ENCODE measurements at regions not wholly inside any gene's neighbourhood (a gene's known extent, or its start where the extent isn't known, plus 50 kb on each side); places are given as distances from the start of the nearest gene placed in this dataset.

GRCh38 chr7:41046221-41046761 lies 656.6 kb downstream of the INHBA start:
- DNase-seq (ENCODE audit: extremely low spot score), result no peak
- POLR2A ChIA-PET, result no interaction called here
- TF ChIP-seq, protein P1, sequence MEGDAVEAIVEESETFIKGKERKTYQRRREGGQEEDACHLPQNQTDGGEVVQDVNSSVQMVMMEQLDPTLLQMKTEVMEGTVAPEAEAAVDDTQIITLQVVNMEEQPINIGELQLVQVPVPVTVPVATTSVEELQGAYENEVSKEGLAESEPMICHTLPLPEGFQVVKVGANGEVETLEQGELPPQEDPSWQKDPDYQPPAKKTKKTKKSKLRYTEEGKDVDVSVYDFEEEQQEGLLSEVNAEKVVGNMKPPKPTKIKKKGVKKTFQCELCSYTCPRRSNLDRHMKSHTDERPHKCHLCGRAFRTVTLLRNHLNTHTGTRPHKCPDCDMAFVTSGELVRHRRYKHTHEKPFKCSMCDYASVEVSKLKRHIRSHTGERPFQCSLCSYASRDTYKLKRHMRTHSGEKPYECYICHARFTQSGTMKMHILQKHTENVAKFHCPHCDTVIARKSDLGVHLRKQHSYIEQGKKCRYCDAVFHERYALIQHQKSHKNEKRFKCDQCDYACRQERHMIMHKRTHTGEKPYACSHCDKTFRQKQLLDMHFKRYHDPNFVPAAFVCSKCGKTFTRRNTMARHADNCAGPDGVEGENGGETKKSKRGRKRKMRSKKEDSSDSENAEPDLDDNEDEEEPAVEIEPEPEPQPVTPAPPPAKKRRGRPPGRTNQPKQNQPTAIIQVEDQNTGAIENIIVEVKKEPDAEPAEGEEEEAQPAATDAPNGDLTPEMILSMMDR (IDR thresholded peaks at IDR 0.05; ENCODE audit: control extremely low read depth, extremely low read depth, low read depth, missing control alignments), result no peak
- CTCF ChIA-PET, result interaction anchor here (1.2 to 3.0 kb wide), 6 partner anchors 11 to 660 kb away, joined by 3 to 12 read pairs (median 4); no protein-coding TSS in a partner anchor

DNA sequence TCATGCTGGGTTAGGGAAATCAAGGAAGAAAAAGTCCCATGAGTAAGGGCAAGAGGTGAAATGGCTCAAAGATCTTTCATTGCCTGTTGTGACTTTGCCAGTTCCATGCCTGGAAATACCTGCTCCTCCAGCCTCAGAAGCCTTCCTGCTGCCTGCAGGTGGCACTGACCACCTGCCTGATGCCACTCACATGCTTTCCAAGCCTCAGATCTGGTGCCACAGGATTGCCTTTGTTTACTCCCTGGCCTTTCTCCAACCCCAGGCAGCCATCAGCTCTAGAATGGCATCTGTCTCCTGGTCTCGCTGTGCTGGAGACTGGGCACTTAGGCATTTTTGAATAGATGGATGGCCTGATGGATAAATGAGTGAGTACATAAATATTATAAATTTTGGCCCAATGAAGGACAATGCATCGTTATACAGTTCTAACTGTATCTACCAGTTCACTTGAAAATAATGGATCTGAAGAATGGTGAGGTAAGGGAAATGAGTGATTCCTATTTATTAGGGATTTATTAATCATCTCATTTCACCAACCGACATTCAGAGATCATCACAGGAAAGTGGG lies 657.2 kb downstream of the INHBA start:
- no peak for DNase-seq (ENCODE audit: extremely low spot score)
- CTCF ChIA-PET, result interaction anchor here (1.2 to 2.3 kb wide), 5 partner anchors 10 to 661 kb away, joined by 3 to 6 read pairs (median 4); no protein-coding TSS in a partner anchor
- POLR2A ChIA-PET, result no interaction called here
- TF ChIP-seq, protein P1 (IDR thresholded peaks at IDR 0.05; ENCODE audit: control extremely low read depth, extremely low read depth, low read depth, missing control alignments), result peak; percentile 11

GRCh38 chr7:41039981-41040380 lies 662.9 kb downstream of the INHBA start:
- ChIA-PET POLR2A (no interaction called here), CTCF (interaction anchor here (0.9 to 1.6 kb wide), 2 partner anchors 43 to 665 kb away, joined by 3 to 4 read pairs; no protein-coding TSS in a partner anchor)
- no peak for DNase-seq (ENCODE audit: extremely low spot score)
- TF ChIP-seq, protein P1 (IDR thresholded peaks at IDR 0.05; ENCODE audit: control extremely low read depth, extremely low read depth, low read depth, missing control alignments), result no peak

GRCh38 chr7:41039386-41039953 lies 663.4 kb downstream of the INHBA start:
- CTCF ChIA-PET, result interaction anchor here (0.9 to 1.6 kb wide), 2 partner anchors 43 to 666 kb away, joined by 3 to 4 read pairs; no protein-coding TSS in a partner anchor
- POLR2A ChIA-PET, result no interaction called here
- TF ChIP-seq, protein P1 (IDR thresholded peaks at IDR 0.05; ENCODE audit: control extremely low read depth, extremely low read depth, low read depth, missing control alignments), result no peak
- no peak for DNase-seq (ENCODE audit: extremely low spot score)

DNA sequence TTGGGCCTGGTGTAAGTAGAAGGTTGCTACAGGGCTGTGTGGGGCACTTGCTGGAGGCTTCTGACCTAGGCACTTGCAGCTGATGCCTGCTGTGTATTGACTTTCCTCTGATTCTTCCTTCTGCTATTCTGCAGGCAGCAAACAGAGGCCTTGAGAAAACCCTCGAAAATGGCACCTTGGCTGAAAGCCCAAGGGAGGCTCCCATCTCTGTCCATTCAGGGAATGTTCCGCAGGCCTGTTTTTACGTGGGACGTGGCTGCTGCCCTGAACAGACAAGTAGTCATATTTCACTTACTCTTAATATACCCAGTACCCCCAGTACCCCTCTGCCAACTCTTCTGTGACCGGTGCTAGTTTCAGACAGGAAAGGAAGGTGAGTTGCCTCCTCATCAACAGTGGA lies 664.7 kb downstream of the INHBA start:
- ChIA-PET CTCF (interaction anchor here (1.4 kb wide), 1 partner anchor 10 kb away, joined by 3 read pairs; no protein-coding TSS in a partner anchor), POLR2A (no interaction called here)
- TF ChIP-seq, protein P1 (IDR thresholded peaks at IDR 0.05; ENCODE audit: control extremely low read depth, extremely low read depth, low read depth, missing control alignments), result no peak
- no peak for DNase-seq (ENCODE audit: extremely low spot score)

GRCh38 chr7:41037691-41038090 lies 665.2 kb downstream of the INHBA start:
- CTCF ChIA-PET, result interaction anchor here (1.4 kb wide), 1 partner anchor 10 kb away, joined by 3 read pairs; no protein-coding TSS in a partner anchor
- POLR2A ChIA-PET, result no interaction called here

More at GRCh38 chr7:41037691-41038090, 665.2 kb downstream of the INHBA start:
- DNase-seq (ENCODE audit: extremely low spot score), result no peak
- TF ChIP-seq, protein P1 (IDR thresholded peaks at IDR 0.05; ENCODE audit: control extremely low read depth, extremely low read depth, low read depth, missing control alignments), result no peak

Data from GM10248 (cell line).